GM18502 (cell line): ENCODE measurements at regions not wholly inside any gene's neighbourhood (a gene's known extent, or its start where the extent isn't known, plus 50 kb on each side); places are given as distances from the start of the nearest gene placed in this dataset.
"Not testable (repeated sequence)": the region's sequence is repeated elsewhere in the genome, so short reads cannot be mapped to it uniquely, and the experiment has no call there.

Experiments
- ATAC-seq: cut with Tn5 transposase; IDR thresholded peaks from one replicate; pipeline ENCODE4 v1.9.1; 2021; ENCODE audit warnings: mild to moderate bottlenecking; ENCODE audit not compliant: unreplicated experiment, poor library complexity

DNA sequence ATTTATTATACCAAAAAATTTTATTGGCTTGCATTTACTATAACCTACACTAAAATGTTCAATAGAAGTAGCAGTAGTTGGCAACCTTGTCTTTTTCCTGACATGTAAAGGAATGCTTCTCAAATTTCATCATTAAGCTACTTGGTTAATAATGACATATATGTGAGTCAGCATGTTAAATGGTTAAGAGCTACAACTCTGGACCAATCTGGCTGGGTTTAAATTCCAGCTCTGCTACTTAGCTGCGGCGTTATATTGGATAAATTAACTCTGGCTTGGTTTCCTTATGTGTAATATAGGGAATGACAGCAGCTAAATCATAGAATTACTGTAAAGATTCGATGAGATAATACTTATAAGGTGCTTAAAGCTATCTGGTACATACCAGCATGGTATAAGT lies 53.7 kb upstream of the OTOGL start:
- no peak for ATAC-seq

DNA sequence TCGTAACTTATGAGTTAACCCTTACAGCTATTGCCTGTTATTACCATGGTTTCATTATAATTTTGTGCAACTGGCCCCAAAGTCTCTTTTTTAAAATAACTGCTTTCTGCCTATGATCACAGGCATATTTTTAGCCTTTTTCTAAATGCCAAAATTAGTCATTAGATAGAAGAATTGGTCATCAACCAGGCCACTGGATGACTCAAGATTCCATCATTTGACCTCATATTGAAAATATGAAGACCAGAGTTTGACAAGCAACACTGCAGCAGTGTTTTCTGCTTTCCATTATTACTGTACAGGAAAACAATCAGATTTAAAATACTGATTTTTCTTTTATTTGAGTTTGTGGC lies 54.7 kb upstream of the OTOGL start:
- no peak for ATAC-seq

DNA sequence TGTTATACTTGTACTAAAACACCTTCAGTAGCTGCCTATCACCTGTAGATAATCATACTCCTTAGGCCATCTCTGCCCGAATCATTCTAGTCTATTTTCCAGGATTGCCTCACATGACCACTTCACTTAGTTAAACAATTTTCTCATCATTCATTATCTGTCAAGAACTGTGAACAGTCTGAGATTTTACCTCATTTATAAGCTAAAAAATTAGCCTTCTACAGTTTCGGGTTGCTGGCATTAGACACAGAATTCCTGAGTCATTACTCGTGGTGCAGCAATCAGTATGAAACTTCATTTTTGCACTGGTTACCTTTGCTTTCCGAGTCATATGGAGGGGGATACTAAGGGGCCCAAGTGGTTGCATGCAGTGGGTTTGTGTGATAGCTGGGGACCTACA lies 57.6 kb upstream of the OTOGL start:
- no peak for ATAC-seq

DNA sequence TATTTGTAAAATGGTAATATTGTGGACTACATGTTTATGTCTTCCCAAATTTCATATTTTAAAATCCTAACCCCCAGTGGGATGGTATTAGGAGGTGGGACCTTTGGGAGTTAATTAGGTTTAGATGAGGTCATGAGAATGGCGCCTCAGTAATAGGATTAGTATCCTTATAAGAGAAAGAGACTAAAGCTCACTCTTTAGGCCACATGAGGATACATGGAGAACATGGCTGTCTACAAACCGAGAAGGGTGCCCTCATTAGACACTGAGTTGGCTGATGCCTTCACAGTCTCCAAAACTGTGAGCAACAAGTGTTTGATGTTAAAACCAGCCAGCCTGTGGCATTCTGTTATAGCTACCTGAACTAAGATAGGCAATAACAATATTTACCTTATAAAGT lies 58.3 kb upstream of the OTOGL start:
- no peak for ATAC-seq

DNA sequence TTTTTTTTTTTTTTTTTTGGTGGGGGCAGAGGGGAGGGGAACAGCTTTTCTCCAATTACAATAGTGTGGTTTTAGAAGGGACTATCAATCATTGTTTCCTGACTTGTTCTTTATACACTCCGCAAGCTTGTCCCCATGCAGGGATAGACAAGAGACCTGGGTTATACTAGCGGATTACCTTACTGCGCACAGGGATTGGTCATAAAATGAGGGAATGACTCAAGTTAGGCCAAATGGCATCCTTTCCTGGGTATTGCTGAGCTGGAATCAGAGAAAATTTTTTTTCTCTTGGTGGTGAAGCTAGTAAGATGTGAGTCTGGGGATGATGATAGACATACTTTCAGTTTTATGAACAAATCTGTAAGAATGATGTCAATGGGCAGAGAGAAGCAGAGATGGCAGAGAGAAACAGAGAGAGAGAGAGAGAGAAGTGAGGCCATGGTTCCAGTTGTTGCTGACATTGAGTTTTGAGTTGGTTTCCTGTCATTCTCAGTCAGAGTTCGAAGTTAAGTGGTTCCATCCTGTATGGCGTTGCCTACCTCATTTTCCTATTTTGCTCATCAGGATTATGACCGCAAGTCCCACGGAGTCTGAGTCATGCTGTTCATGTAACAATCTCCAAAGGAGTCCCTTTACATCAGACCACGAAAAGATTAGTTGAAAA lies 59.1 kb upstream of the OTOGL start:
- ATAC-seq: no peak

DNA sequence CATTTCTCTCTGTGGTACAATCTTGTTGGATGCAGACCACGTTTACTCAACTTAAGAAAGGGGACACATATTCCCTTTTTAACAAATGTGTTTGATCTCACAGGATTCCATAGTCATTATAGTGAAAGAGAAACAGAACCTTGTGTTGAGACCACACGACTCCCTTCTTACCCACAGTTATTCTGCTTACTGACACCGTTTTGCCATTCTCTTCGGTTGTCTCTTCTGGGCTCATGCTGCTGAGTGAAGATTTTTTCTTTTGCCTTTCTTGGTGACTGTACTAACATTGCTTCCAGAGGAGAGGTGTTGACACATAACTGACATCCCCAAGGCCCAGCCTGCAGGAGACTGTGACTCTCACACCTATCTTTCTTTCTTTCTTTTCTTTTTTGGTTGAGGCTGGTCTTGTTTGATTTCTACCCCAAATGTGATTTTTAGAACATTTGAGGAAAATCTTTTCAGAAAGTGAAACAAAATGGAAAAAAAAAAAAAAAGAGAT lies 61.2 kb upstream of the OTOGL start:
- ATAC-seq: no peak

DNA sequence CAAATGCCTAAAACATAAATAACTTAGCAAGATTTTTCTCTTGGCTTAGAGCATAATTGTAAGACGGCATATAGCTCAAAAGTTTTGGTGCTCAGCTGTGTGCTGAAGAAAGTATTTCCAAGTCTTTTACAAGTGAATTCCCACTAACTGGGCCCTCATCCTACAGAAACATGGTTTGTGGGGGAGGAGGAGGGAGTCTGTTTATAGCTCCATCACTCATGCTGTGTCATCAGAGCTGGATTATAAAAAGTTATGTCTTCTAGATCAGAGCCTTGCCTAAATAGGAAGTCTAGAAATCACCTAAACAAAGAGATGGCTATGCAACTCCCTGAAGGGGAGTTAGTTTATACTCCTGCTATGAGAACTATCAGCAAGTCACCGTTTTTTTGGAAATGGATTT lies 65.9 kb upstream of the OTOGL start:
- ATAC-seq: no peak

DNA sequence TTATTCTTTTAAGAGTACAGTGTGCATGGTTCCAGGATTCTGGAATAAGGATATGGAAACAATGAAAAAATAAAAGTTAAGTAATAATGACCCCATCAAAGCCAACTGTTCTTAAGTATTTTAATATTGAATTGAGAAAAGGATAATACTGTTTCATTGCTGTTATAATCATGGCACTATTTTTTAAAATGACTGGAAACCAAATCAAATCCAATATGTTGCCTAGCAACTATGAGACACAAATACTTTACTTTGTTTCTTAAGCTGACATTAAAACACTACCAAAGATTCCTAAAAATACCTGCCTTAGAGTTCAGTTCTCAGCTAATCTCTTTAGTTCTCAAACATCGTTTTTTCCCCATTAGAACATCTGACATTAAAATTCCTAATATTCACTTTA lies 66.4 kb upstream of the OTOGL start:
- ATAC-seq: no peak

DNA sequence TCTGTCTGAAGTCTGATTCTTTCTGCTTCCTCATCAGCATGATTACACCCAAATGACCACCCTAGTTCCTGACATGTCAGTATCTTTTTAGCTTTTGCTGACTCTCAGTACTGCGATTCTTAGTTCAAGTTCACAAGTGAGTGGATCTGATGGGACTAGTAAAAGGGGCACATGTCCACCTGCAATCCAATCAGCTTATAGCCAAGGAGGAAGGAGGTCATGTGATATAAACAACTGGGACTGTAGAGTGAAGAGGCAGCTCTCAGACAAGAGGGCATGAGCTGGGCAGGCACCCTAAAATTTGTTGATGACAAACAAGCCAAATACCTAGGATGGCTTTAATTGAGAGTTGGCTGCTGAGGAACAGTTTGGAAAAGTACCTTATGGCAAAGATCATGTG lies 68.1 kb upstream of the OTOGL start:
- ATAC-seq: no peak

DNA sequence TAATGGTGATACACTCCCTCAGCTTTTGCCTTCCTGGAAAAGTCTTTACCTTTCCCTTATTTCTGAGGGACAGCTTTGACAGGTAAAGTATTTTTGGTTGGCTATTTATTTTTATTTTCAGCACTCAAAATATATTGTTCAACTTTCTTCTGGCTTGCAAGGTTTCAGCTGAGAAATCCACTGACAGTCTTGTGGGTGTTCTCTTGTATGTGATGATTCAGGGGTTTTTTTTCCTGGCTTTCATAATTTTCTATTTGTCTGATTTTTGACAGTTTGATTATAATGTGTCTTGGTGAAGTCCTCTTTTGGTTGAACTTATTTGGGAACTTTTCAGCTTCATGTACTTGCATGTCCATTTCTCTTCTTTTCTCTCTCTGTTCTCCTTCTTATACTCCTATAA lies 73.7 kb upstream of the OTOGL start:
- ATAC-seq: no peak

DNA sequence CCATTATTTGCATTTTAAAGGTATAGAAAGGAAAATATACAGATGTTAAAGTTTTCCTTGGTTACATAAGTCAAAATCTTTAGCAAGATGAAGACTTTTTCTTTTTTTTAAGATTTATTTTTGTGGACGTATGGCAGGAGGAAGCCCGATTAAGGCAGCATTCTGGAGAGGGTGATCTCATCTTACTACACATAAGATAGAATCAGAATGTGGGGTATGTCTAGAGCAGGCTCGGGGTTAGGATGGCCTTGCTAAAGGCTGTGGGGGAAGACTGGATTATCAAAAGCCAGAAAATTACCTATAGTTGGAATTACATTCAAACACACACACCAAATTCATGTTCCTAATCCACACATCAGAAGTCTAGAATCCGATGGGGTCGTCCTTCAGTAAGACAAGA lies 79.6 kb upstream of the OTOGL start:
- ATAC-seq: no peak

DNA sequence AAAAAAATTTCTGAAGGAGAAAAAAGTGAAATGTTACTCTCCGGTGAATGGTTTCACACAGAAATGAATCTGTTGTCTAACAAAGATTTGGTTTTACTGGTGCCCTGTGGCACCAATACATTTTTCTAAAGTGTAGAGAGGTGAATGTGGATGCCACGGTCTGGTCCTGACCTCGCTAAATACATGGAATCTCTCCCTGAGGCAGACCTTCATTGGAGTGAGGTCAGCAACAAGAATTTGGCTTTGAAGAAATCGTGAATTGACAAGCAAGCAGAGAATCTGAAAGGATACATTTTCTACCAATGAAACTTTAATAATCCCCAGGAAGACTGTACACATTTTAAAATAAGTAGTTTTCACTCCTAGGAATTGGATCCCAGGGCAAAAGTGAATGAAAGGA lies 81.2 kb upstream of the OTOGL start:
- ATAC-seq: no peak

DNA sequence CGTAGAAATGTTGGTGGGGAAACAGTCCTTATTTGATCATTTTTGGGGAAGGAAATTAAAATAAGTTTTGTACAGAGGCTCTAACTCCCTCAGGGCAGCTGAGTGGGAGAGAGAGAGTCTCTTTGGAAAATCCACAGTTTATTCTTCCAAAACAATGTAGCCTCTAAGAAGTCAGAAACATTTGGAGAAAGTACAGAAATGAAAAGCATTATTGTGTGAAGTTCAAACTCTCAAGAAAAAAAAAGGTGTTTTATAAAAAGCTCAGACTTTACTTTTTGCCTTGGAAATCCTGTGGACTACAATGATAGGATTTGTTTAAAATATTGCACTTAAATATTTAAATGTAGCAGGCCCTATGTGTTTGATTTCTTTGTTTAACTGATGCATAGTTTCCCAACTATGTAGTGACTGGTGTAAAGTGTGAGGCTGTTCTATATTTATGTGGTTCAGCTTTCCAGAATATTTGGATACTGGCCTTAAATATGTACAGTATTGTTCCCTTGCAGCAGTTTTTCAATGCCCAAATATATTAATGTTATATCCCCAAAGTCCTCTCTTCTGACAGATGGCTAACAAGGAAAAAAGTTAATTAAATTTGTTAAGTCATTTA lies 82.0 kb upstream of the OTOGL start:
- ATAC-seq: no peak

DNA sequence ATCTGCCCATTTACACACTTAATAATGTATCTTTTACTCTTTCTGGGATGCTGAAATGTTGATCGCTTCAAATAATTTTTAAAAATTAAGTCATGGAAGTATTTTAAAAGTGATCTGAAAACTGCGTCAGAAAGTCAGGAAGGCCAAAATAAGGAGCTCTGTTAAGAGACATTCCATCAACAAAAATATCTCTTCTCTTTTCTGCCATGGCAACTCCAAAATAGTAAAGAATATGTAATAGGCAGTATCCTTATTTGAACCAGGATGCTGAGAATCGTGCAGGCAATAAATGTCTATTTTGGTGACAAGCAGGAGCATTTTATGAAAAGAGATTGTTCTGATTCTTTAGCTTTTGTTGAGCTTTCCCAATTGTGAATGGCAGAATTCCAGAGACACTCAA lies 81.8 kb upstream of the PPP1R12A start:
- no peak for ATAC-seq

DNA sequence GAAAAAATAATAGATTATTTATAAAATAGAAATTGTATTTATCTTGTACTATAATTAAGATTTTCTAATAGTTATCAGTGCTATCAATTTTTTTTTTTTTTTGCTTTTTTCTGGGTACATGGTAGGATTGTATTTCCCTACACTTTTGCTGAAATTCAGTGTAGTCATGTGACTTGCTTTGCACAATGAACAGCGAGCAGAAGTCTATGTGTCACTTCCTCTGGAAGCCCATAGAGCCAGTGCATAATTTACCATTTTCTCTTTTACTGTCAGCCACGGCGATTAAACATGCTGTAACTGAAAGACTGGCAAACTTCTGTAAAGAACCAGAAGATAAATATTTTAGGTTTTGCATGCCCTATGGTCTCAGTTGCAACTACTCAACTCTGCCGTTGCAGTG lies 80.8 kb upstream of the PPP1R12A start:
- ATAC-seq: no peak

DNA sequence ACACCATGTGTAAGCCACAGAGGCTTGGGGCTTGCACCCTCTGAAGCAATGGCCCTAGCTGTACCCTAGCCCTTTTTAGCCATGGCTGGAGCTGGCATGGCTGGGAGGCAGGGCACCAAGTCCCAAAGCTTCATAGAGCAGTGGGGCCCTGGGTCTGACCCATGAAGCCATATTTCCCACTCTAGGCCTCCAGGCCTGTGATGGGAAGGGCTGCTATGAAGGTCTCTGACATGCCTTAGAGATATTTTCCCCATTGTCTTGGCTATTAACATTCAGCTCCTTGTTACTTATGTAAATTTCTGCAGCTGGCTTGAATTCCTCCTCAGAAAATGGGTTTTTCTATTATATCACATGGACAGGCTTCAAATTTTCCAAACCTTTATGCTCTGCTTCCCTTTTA lies 68.8 kb upstream of the PPP1R12A start:
- not testable (repeated sequence) for ATAC-seq

DNA sequence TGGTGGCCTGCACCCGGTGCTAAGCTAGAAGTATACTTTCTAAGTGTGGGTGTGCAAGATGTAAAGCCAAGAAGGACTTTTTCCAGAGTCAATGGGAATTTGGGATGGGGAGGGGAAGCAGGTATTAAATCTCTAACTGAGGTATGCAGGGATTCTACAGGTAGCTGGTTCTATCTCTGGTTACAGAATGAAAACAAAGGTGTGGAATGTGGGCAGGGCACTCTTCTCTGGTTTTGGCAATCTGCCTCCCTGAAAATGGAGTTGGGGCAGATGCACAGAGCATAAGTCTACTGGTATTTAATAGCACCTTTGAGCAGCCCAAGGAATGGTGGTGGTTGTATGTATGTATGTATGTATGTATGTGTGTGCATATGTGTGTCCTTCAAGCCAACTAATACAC lies 66.7 kb upstream of the PPP1R12A start:
- ATAC-seq: no peak

DNA sequence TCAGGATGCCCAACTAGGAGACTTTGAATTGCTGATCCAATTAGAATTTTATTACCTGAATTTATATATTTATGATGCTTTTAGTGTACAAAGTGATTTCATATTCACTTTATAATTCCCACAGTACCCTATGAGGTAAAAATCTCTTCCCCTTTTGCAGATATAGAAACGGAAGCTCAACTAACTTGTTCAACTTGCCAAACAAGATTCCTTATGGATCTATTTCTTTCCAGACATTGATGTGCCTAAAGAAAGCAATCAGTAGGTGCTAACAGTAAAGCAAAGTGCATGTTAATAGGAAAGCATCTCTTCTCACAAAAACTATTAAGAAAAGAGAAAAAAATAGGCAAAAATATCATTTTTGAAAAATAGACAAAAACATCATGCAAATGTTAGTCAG lies 65.9 kb upstream of the PPP1R12A start:
- no peak for ATAC-seq

DNA sequence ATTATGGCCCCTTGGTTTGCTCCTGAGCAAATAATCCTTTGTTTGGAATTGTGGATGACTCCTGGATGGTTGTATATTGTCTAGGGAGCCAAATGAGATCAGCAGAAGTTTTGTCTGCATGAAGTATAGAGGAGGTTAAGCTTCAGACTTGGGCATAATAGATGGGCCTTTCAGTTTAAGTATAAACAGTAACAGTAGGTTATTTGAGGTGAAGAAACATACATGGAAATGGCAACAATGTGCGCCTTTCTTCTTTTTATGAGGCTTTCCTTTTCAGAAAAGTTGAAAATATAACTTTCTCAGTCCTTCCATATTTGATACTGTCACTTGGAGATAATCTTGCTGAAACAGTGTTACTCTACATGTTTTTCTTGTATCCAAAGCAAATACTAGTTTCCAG lies 63.7 kb upstream of the PPP1R12A start:
- no peak for ATAC-seq

DNA sequence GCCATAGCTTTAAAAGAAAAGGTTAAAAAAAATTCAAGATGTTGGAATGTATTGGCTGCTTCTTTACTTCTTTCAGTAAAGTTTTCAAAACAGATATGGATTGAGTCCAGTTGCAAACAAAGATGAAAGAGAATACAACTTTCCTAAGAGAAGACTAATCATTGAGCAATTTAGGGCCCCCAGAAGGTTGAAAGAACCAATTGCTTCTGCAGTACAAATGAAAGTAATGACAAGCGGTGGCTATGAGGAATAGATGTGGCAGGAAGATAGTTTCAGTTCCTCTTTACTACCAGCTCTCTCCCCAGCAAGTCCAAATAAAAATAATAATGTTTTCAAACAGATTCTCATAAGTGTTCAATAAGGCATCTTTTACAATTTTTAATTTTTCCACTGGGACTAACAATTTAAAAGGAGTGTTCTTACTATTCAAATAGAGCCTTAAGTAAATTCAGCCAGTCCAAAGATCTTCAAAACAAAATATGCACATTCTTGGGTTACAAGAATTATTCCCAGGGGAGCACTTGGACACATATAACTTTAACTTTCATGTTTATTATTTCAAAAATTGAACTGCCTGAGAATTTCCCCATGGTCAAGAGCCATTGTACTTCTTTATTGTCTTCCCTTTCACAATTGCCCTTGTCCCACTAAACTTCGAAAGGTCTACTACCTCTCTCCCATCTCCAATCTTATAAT lies 62.3 kb upstream of the PPP1R12A start:
- ATAC-seq: peak; percentile 100

DNA sequence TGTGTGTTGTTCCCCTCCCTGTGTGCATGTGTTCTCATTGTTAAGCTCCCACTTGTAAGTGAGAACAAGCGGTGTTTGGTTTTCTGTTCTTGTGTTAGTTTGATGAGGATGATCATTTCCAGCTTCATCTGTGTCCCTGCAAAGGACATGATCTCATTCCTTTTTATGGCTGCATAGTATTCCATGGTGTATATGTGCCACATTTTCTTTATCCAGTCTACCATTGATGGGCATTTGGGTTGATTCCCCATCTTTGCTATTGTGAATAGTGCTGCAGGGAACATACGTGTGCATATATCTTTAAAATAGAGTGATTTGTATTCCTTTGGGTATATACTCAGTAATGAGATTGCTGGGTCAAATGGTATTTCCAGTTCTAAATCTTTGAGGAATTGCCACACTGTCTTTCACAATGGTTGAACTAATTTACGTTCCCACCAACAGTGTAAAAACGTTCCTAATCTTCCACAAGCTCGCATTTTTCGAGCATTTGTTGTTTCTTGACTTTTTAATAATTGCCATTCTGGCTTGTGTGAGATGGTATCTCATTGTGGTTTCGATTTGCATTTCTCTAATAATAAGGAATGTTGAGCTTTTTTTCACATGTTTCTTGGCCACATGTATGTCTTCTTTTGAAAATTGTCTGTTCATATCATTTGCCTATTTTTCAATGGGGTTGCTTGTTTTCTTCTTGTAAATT lies 60.6 kb upstream of the PPP1R12A start:
- not testable (repeated sequence) for ATAC-seq
